EL (cell line): ENCODE measurements at regions not wholly inside any gene's neighbourhood (a gene's known extent, or its start where the extent isn't known, plus 50 kb on each side); places are given as distances from the start of the nearest gene placed in this dataset.
"Not testable (repeated sequence)": the region's sequence is repeated elsewhere in the genome, so short reads cannot be mapped to it uniquely, and the experiment has no call there.

Experiments
- DNase-seq: peaks from one replicate; pipeline ENCODE4 v3.0.0-alpha.2; 2016

- DNase-seq: no peak
Measured at GRCh38 chr13:87986639-87987250, 315.6 kb downstream of the SLITRK5 start.

DNA sequence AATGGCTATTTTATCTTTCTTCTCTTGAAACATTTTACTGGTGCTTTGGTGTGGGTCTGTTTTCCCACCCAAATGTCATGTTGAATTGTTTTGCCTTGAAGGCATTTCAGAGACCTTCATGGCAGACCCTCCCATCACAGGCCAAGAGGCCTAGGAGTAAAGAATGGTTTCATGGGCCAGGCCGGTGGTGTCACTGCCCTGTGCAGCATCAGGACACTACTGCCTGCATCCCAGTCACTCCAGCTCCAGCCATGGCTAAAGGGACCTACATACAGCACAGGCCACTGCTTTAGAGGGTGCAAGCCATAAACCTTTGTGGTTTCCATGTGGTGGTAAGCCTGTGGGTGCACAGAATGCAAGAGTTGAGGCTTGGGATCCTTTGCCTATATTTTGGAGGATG lies 326.9 kb downstream of the SLITRK5 start:
- no peak for DNase-seq

DNA sequence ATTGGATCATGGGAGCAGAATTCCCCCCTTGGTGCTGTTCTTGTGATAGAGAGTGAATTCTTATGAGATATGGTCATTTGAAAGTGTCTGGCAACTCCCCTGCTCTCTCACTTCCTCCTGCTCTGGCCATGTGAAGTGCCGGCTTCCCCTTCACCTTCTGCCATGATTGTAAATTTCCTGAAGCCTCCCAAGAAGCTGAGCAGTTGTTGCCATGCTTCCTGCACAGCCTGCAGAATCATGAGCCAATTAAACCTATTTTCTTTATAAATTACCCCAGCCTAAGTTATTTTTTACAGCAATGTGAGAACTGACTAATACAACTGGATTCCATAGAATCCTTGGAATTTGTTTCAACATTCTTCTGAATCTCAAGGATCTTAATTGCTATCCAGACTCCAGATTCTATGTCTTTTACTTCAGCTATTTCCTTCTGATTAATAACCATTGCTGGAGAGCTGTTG lies 328.1 kb downstream of the SLITRK5 start:
- DNase-seq: peak; percentile 49

DNA sequence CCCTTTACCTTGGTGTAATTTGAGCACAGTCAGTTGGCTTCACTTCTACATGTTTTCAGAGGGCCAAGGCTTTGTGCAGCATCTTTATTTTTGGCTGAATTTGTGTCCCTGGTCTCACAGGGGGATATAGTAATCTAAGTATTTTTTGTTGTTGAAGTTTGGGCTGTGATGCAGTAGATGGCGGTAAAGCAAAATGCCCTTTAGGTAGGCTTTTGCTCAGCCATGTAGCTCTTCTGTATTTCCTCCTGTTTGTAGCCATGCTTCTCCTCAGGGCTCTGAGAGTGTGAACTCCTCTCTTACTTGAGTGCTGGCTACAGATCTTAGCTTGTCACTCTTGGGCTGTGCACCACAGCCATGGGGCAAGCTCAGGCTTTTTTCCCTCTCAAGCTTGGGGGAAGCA lies 328.6 kb downstream of the SLITRK5 start:
- peak; percentile 2 for DNase-seq

DNA sequence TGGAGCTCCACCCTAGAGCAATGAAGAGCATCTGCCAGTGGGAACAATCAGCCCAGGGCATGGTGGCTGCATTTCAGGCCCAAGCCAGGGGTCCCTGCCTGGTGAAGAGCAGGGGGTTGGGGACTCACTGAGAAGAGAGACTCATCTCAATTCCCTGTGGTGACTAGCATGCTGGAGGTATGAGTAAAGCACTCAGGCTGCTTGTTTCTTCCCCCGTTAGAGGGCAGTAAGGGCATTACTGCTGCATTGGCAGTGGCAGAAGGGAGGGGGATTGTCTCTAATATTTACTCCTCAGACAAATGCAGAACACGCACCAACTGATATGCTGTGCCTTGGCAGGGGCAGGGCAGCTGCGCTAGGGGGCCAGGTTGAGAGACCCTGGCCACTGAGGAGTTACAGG lies 329.1 kb downstream of the SLITRK5 start:
- DNase-seq: peak; percentile 6

GRCh38 chr13:88000787-88001186 lies 329.6 kb downstream of the SLITRK5 start:
- no peak for DNase-seq

- peak; percentile 1 for DNase-seq
Measured at GRCh38 chr13:88005188-88005587, 334.0 kb downstream of the SLITRK5 start.

DNA sequence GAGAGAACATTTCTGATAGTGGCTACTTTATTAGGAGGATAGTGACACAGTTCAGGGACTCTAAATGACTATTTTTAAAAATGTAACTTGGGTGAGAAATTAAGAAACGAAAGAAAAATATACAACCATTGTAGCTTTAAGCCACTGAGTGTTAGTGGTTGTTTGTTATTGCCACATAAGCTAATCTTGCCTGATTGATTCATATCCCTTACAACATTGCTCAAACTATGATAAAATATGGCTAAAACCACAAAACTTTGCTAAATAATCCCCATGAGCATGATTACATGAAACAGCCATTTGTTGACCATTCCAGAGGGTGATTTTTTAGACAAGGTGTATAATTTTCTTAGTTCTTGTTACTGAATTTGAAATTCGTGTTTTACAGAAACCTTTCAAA lies 343.4 kb downstream of the SLITRK5 start:
- no peak for DNase-seq

- no peak for DNase-seq
Measured at GRCh38 chr13:88022431-88023208, 351.4 kb downstream of the SLITRK5 start.

DNA sequence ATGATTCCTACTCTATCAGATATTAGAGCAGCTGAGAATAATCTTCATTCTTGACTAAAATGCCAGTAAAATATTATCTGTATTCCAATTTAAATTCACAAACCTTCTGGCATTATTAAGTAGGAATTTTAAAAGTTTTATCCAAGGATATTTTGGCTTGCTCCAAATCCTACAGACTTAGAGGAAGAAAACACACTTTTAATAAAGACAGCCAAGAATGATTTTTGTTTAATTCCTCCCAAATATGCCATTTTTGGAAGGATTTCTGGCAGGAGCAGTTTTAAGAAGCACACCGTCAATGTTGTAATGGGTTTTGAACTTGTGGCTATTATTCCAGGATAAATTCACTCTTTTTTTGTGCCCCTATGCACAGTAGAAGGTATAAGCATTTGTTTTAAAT lies 355.1 kb downstream of the SLITRK5 start:
- DNase-seq: no peak

DNA sequence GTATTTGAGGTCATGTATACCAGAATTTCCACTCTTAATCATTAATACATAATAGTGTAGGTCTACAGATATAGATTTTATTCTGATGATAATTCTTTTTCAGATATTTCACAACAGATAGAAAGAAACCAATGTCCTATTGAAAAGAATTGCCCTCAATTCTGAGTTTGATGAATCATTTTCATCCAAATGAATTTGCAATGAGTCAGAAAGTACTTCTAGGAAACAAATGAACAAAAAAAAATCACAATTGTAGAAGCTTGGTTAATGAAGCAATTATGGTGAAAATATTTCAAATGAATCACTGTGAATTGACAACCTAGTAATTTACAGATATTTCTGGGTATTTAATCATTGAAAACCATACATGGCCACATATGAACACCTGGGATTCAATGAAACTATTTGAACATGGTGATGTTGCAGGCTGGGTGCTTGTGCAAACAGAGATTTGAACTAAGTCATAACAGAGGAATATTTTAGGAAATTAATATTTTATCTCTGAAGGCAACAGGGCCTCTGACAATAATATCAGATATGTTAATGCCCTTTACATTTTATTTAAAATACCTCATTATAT lies 360.9 kb downstream of the SLITRK5 start:
- peak; percentile 5 for DNase-seq

- not testable (repeated sequence) for DNase-seq
Measured at GRCh38 chr13:88036205-88036604, 365.0 kb downstream of the SLITRK5 start.

- peak; percentile 2 for DNase-seq
Measured at GRCh38 chr13:88042489-88042888, 371.3 kb downstream of the SLITRK5 start.

DNA sequence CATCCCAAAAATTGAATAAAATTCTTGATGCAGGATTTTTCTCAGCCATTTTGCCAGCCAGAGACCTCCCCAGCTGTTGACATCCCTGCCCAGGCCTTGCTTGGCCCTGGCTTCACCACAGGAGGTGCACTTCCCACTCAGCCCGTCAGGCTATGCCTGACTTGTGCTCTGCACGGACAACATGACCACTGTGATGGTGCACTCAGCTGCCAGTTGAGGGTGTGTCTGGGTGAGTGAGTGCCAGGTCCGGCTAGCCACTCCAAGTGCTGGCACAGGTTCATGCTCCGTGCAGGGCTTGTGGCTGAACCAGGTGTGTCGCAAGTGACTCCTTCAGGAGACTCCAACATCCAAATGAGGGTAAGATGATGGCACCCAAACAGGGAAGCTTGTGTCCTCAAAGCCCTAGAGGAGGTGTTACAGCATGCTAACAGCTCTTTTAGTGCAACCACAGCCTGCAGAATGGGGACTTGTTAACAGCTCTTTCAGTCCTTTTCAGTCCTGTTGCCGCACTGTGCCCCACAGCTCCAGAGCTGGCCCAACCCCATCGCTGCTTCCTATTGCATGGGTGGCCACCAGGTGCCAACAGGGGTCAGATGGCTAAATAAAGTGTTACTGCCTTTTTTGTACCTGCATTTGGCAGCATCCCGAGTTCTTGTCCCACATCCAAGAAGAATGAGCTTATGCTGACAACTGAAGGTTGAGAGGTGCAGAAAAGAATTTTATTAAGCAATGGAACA lies 380.7 kb downstream of the SLITRK5 start:
- DNase-seq: no peak

- DNase-seq: no peak
Measured at GRCh38 chr13:88063741-88064140, 392.6 kb downstream of the SLITRK5 start.

DNA sequence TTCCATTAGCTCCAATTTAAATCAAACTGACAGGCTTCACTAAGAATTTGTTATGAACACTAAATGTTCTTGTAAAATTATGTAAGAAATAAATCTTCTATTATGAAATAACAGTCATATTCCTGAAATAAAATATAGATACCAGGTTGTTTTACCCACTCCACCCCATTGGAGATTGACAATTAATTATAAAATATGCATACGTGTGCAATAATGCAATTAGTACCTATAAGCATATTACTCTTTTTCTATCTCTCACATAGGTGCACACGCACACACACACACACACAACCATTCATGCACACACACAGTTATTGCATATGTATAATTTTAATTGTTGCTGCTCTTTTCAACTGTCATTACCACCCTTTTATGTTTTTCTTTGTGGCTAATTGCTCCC lies 395.7 kb downstream of the SLITRK5 start:
- DNase-seq: no peak

DNA sequence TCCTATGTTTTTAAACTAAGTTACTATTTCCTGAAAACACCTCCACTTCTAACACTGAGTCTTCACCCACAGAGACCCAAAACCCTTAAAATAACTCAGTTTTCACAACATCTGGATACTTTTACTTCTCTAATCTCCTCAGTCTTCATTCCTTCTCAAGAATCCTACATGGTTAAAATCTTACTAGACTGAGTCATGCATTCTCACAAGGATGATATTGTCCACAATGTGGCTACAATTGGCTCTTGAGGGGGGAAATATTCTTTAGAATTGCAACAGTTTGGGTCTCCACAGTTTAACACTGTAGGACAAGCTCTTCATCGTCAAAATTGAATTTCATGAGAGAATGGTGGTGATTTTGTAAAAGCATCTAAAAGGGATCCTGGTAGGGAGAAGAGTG lies 397.1 kb downstream of the SLITRK5 start:
- no peak for DNase-seq

- no peak for DNase-seq
Measured at GRCh38 chr13:88068975-88069374, 397.8 kb downstream of the SLITRK5 start.

DNA sequence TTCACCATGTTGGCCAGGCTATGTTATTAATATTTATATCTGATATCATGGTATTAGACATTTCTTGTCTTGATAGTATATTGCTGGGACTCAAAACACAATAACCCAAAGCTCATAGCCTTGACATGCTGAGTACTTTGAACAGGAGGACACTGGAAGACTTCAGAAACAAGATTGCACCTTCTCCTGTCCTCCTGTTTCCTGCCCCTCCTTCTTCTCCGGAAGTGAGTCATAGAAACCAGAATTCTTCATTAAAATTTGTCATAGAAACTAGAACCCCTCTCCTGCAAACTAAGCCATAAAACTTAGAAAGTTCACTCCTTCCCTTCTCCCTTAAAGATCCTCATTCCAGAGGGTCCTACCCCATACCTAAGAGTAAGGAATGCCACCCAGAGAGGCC lies 400.2 kb downstream of the SLITRK5 start:
- no peak for DNase-seq

GRCh38 chr13:88074794-88075510 lies 403.8 kb downstream of the SLITRK5 start:
- DNase-seq: no peak

- DNase-seq: no peak
Measured at GRCh38 chr13:88085036-88085435, 413.9 kb downstream of the SLITRK5 start.

DNA sequence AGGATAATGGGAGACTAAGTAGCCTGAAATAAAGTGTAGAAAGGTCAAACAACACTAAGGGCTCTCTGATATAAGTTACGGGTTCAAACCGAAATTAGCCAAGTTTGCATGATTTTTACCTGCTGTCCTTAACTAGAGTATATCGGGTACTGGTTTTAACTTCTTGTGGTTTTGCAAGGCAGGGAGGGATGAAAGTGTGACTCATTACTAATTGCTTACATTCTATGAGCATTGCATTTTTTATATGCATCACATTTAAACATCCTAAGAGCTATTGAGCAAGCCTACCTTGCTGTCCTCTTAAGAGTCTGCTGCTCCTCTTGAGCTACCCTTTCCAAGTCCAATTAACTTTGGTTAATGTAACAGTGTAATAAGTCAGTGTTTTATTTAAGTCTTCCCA lies 415.4 kb downstream of the SLITRK5 start:
- DNase-seq: peak; percentile 1

DNA sequence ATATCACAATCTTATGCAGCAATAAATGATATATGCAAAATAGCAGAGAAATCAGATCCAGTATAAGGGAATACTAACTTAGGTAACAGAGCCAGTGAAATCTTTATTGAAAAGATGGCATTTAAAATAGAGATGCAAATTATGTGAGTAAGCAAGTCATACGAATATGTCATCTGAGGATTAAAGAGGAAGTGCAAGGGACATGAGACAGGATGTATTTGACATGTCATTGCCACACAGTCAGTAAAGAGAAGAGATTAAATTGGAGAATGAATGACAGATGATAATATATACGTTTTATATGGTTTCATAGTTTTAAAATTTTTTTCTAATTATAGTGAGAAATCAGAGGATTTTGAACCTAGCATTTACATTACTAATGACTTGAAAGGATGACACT lies 426.4 kb downstream of the SLITRK5 start:
- no peak for DNase-seq
